Mucosa of stomach (tissue), 1 donor: ENCODE measurements at regions not wholly inside any gene's neighbourhood (a gene's known extent, or its start where the extent isn't known, plus 50 kb on each side); places are given as distances from the start of the nearest gene placed in this dataset.
"Not testable (repeated sequence)": the region's sequence is repeated elsewhere in the genome, so short reads cannot be mapped to it uniquely, and the experiment has no call there.

Experiments used
- H3K27me3 ChIP-seq: one replicate; pipeline ENCODE4 v1.7.0; 2013; ENCODE audit warnings: mild to moderate bottlenecking, low read length; ENCODE audit not compliant: control insufficient read depth, insufficient read depth
- H3K36me3 ChIP-seq: one replicate; pipeline ENCODE4 v1.7.0; 2013; ENCODE audit warnings: low read length; ENCODE audit not compliant: control insufficient read depth, insufficient read depth
- H3K4me1 ChIP-seq: one replicate; pipeline ENCODE4 v1.7.0; 2013; ENCODE audit warnings: mild to moderate bottlenecking, low read length; ENCODE audit not compliant: control insufficient read depth, insufficient read depth
- H3K4me3 ChIP-seq: one replicate; pipeline ENCODE4 v1.7.0; 2013; ENCODE audit warnings: low read length
- H3K9ac ChIP-seq: one replicate; pipeline ENCODE4 v1.7.0; 2013; ENCODE audit warnings: mild to moderate bottlenecking, low read length, moderate library complexity
- H3K9me3 ChIP-seq: one replicate; pipeline ENCODE4 v1.7.0; 2013; ENCODE audit warnings: mild to moderate bottlenecking, low read length, moderate library complexity; ENCODE audit not compliant: control insufficient read depth
- donor health status: Pancreatic carcinoma.

GRCh38 chr6:140504776-140505175 lies 1130.3 kb upstream of the CITED2 start:
- H3K4me1 ChIP-seq = no peaks in the 10 kb centered on the region
- no peak overlapping the region for H3K4me3 ChIP-seq
- H3K9me3 ChIP-seq = no peaks in the 10 kb centered on the region
- H3K9ac ChIP-seq = no peak overlapping the region
- no peaks in the 10 kb centered on the region for H3K27me3 ChIP-seq
- H3K36me3 ChIP-seq = no peaks in the 10 kb centered on the region

GRCh38 chr6:140500849-140501248 lies 1126.4 kb upstream of the CITED2 start:
- Histone ChIP-seq H3K4me1 (no peaks in the 10 kb centered on the region), H3K9me3 (no peaks in the 10 kb centered on the region), H3K9ac (no peak overlapping the region), H3K36me3 (no peaks in the 10 kb centered on the region), H3K4me3 (no peak overlapping the region), H3K27me3 (no peaks in the 10 kb centered on the region)

- no peaks in the 10 kb centered on the region for H3K36me3 ChIP-seq
- no peak overlapping the region for H3K4me3 ChIP-seq
- H3K27me3 ChIP-seq = no peaks in the 10 kb centered on the region
- H3K9me3 ChIP-seq = no peaks in the 10 kb centered on the region
- H3K4me1 ChIP-seq = no peaks in the 10 kb centered on the region
- H3K9ac ChIP-seq = no peak overlapping the region
Observed at GRCh38 chr6:140499607-140500006, 1125.2 kb upstream of the CITED2 start.

GRCh38 chr6:140494321-140495108 lies 1120.1 kb upstream of the CITED2 start:
- Histone ChIP-seq H3K4me1 (no peaks in the 10 kb centered on the region), H3K9me3 (no peaks in the 10 kb centered on the region), H3K9ac (no peak overlapping the region), H3K36me3 (no peaks in the 10 kb centered on the region), H3K27me3 (no peaks in the 10 kb centered on the region), H3K4me3 (no peak overlapping the region)

- not testable (repeated sequence) for H3K9me3 ChIP-seq, H3K9ac ChIP-seq, H3K36me3 ChIP-seq, H3K27me3 ChIP-seq, H3K4me3 ChIP-seq, H3K4me1 ChIP-seq
Observed at GRCh38 chr6:140493470-140493869, 1119.0 kb upstream of the CITED2 start.

DNA sequence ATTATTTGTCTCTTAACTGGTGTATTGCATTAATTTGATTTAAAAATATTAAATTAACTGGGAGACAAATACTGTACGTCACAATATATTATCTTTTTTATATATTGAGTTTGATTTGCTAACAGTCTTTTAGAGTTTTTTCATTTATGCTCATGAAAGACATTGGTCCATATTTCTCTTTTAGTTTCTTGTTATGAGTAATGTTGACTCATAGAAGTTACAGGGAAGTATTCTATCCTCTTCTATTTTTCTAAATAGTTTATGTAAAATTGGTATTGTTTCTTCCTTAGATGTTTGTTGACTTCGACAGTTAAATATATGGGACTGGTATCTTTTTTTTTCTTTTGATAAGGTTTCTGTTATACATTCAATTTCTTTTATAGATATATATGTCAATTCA lies 1115.6 kb upstream of the CITED2 start:
- H3K9ac ChIP-seq = no peak overlapping the region
- H3K27me3 ChIP-seq = no peaks in the 10 kb centered on the region
- H3K9me3 ChIP-seq = no peaks in the 10 kb centered on the region
- H3K4me3 ChIP-seq = no peak overlapping the region
- no peaks in the 10 kb centered on the region for H3K36me3 ChIP-seq
- H3K4me1 ChIP-seq = peaks cover 7% of the 10 kb centered on the region

DNA sequence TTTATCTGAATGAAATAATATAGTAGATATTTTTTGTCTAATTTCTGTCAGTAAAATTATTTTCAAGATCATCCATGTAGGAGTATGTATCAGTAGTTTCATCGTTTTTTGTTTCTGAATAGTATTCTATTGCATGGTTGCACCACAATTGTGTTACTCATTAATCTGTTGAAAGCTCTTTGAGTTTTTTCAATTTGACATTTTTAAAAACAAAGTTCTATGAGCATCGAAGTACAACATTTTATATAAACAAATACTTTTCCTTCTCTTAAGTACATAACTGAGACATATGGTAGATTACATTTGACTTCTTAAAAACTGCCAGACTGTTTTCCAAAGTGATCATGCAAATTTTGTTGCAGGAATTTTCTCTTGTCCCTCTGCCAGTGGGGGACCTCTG lies 1113.1 kb upstream of the CITED2 start:
- Histone ChIP-seq H3K9me3 (no peaks in the 10 kb centered on the region), H3K9ac (no peak overlapping the region), H3K36me3 (no peaks in the 10 kb centered on the region), H3K27me3 (no peaks in the 10 kb centered on the region), H3K4me1 (peaks cover 7% of the 10 kb centered on the region), H3K4me3 (no peak overlapping the region)

DNA sequence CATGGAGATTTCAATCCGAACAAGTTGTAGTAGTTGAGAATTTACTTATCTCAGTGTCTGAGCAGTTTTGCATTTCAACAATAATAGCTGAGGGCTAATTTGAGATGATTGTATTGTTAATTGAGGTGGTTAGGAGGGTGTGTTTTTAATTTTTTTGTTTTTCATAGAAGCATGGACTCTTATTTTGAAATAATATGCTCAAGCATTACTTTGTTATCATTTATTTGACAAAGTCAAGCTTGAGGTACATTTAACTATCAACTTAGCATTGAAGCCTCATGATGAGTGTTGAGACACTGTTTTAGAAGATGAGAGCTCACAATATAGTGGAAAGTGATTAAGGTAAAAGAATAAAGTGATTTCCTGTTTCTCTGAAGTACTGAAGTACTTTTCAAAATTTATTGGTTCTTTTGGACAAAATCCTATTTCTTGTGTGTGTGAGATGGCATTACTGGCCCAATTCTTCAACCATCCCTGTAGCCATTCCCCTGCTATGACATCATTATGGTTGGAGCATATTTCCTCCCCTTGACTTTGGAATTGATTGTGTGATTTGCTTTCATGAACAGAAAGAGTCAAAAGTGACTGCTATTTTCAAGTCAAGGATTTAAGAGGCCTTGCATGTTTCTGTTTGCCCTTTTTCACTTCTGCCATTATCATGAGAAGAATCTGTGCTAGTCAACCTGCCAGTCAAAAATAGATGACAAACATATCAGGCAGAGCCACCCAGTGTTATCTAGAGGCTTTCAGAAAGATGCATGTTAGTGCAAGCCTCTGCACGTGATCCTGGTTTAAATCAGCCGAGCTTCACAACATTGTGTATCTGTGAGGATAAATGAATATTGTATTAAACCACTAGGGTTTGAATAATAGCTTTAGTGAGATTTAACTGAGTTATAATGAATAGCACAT lies 1112.3 kb upstream of the CITED2 start:
- Histone ChIP-seq H3K9ac (no peak overlapping the region), H3K9me3 (no peaks in the 10 kb centered on the region), H3K27me3 (no peaks in the 10 kb centered on the region), H3K36me3 (no peaks in the 10 kb centered on the region), H3K4me1 (peaks cover 7% of the 10 kb centered on the region), H3K4me3 (no peak overlapping the region)

GRCh38 chr6:140485740-140486449 lies 1111.4 kb upstream of the CITED2 start:
- H3K27me3 ChIP-seq = no peaks in the 10 kb centered on the region
- no peaks in the 10 kb centered on the region for H3K36me3 ChIP-seq

DNA sequence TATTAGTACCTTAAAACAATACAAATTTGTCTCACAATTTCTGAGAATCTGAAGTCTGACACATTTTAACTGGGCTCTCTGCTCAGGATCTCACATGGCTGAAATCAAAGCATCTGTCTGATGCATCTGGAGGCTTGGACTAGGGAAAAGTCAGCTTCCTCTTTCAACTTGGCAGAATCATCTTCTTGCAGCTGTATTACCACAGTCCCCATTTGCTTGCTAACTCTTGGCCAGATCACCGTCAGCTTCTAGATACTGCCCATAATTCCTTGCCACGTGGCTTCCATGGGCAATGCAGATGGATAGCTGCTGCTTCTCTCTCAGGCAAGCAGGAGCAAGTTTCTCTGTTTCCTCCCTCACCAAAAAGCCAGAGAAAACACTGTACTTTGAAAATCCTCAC lies 1106.4 kb upstream of the CITED2 start:
- H3K36me3 ChIP-seq = no peaks in the 10 kb centered on the region
- H3K9ac ChIP-seq = no peak overlapping the region
- no peaks in the 10 kb centered on the region for H3K4me1 ChIP-seq
- no peaks in the 10 kb centered on the region for H3K9me3 ChIP-seq
- no peaks in the 10 kb centered on the region for H3K27me3 ChIP-seq
- no peak overlapping the region for H3K4me3 ChIP-seq

More at GRCh38 chr6:140485740-140486449, 1111.4 kb upstream of the CITED2 start:
- H3K9ac ChIP-seq = no peak overlapping the region
- H3K9me3 ChIP-seq = no peaks in the 10 kb centered on the region
- H3K4me1 ChIP-seq = peaks cover 7% of the 10 kb centered on the region
- H3K4me3 ChIP-seq = no peak overlapping the region

DNA sequence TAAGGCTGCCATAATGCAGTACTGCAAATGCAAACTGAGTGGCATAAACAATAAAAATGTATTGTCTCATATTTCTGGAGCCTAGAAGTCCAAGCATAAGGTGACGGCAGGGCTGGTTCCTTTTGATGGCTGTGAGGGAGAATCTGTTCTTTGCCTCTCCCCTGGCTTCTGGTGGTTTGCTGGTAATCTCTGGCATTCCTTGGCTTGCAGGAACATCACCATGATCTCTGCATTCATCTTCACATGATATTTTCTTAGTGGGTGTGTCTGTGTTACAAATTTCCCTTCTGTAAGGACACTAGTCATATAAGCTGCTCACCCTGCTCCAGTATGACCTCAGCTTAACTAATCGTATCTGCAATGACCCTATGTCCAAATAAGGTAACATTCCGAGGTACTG lies 1104.2 kb upstream of the CITED2 start:
- Histone ChIP-seq H3K36me3 (no peaks in the 10 kb centered on the region), H3K27me3 (no peaks in the 10 kb centered on the region), H3K9ac (no peak overlapping the region), H3K4me3 (no peak overlapping the region), H3K4me1 (no peaks in the 10 kb centered on the region), H3K9me3 (no peaks in the 10 kb centered on the region)

DNA sequence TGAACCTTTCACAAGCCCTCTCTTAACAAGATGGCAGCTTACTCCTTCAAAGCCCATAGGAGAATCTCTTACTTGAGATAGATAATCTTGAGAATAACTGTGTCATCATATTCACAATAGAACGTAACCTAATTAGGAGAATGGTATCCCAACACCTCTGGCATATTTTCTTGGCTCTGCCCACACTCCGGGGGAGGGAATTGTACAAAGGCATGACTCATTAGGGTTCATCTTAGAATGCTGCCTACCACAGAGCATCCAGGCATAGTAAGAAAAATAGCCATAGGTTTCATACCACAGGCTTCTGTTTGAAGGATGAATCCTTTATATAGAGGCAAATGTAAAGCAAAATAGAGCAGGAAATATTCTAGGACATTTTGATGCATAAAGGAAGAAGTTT lies 1100.6 kb upstream of the CITED2 start:
- H3K9ac ChIP-seq = no peak overlapping the region
- H3K36me3 ChIP-seq = no peaks in the 10 kb centered on the region
- H3K4me1 ChIP-seq = no peaks in the 10 kb centered on the region
- no peak overlapping the region for H3K4me3 ChIP-seq
- H3K27me3 ChIP-seq = no peaks in the 10 kb centered on the region
- no peaks in the 10 kb centered on the region for H3K9me3 ChIP-seq
